ENCODE measurements at regions not wholly inside any gene's neighbourhood (a gene's known extent, or its start where the extent isn't known, plus 50 kb on each side); places are given as distances from the start of the nearest gene placed in this dataset.

DNA sequence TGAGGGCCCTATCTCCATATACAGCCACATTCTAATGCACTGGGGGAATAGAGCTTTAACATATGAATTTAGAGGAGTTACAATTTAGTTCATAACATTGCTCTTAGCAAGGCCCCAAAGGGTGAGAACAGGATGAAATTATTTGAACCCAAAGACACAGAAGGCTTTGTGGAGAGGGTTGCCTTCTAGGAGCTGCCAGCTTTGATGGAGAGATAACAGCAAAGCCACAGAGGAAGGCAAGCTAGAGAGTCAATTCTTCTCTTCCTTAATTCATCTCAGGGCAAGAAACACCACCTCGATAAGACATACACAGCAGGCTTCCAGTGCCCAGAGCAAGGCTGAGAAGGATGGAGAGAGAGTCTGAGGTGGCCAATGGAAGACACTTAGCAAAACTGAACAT, 94.8 kb upstream of the TMPRSS15 start:
- Histone ChIP-seq H3K4me1 (no peaks in the 10 kb centered on the region), H3K36me3 (ENCODE audit: control insufficient read depth, insufficient read depth, low read length) (no peaks in the 10 kb centered on the region), H3K9ac (no peak overlapping the region), H3K4me3 (ENCODE audit: low read depth, low read length) (no peak overlapping the region), H3K27me3 (ENCODE audit: control insufficient read depth, insufficient read depth, low read length) (no peaks in the 10 kb centered on the region), H3K79me2 (no peaks in the 10 kb centered on the region), H2AFZ (no peak overlapping the region), H3K9me3 (ENCODE audit: control insufficient read depth, low read length) (no peaks in the 10 kb centered on the region), H3K4me2 (ENCODE audit: low read length) (no peak overlapping the region), H3K27ac (no peak overlapping the region)
- no peak for TF ChIP-seq CTCF (IDR thresholded peaks at IDR 0.05)

DNA sequence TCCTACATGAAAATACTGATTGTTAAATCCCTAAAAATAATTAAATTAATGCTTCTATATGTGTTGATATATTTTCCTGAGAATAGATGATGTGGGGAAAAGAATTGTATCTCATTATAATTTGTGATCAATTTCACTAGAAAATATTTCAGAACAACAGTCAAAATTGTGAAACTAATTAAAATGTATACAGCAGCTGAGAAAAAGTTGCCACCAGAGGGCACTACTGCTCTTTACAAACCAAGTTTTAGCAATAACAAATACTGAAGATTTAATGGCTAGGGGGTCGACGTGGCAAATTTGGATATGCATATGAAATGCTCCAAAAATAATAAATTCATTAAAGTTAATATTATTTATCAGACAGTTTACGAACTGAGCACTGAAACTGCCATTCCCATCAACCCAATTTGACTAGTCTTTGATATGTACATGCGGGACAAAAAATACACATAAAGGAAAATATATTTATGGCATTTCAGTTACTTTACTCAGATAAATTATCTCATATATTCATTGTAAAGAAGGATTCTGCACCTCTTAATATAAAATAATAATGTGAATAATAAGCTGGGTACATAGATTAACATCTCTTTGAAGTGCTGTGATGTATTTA, 96.3 kb upstream of the TMPRSS15 start:
- Histone ChIP-seq H3K9ac (no peak overlapping the region), H3K4me2 (ENCODE audit: low read length) (no peak overlapping the region), H2AFZ (no peak overlapping the region), H3K9me3 (ENCODE audit: control insufficient read depth, low read length) (no peaks in the 10 kb centered on the region), H3K27me3 (ENCODE audit: control insufficient read depth, insufficient read depth, low read length) (no peaks in the 10 kb centered on the region), H3K36me3 (ENCODE audit: control insufficient read depth, insufficient read depth, low read length) (no peaks in the 10 kb centered on the region), H3K79me2 (no peaks in the 10 kb centered on the region), H3K27ac (no peak overlapping the region), H3K4me1 (no peaks in the 10 kb centered on the region), H3K4me3 (ENCODE audit: low read depth, low read length) (no peak overlapping the region)
- no peak for TF ChIP-seq CTCF (IDR thresholded peaks at IDR 0.05)

DNA sequence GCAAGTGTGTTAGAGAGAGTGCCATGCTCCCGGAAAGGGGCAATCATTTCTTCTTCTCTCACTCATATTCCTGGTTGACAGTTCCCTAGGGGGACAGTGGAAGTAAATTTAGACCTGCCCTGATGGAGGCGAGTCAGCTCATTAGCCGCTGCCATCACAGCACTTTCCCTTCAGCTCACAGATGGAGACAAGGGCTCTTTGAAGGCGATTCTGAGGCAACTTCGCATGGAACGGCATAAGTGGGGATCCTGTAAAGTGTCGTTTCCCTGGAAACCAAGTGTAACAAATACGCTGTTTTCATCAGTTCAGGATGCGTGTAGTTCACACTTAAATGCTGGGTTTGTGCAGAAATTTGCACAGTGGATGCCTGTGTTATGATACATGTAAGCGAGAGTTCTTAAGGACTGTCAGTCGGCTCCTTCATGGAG, 114.5 kb upstream of the TMPRSS15 start:
- no peaks in the 10 kb centered on the region for H3K36me3 ChIP-seq (ENCODE audit: control insufficient read depth, insufficient read depth, low read length)
- no peak overlapping the region for H3K9ac ChIP-seq
- no peaks in the 10 kb centered on the region for H3K79me2 ChIP-seq
- no peaks in the 10 kb centered on the region for H3K9me3 ChIP-seq (ENCODE audit: control insufficient read depth, low read length)
- no peaks in the 10 kb centered on the region for H3K4me1 ChIP-seq
- no peak overlapping the region for H2AFZ ChIP-seq
- no peak overlapping the region for H3K4me2 ChIP-seq (ENCODE audit: low read length)
- H3K27ac ChIP-seq = no peak overlapping the region
- no peak overlapping the region for H3K4me3 ChIP-seq (ENCODE audit: low read depth, low read length)
- H3K27me3 ChIP-seq (ENCODE audit: control insufficient read depth, insufficient read depth, low read length) = no peaks in the 10 kb centered on the region
- no peak for TF ChIP-seq CTCF (IDR thresholded peaks at IDR 0.05)

- Histone ChIP-seq H3K9ac (no peak overlapping the region), H3K27me3 (ENCODE audit: control insufficient read depth, insufficient read depth, low read length) (no peaks in the 10 kb centered on the region), H3K4me2 (ENCODE audit: low read length) (no peak overlapping the region), H3K36me3 (ENCODE audit: control insufficient read depth, insufficient read depth, low read length) (no peaks in the 10 kb centered on the region), H3K9me3 (ENCODE audit: control insufficient read depth, low read length) (no peaks in the 10 kb centered on the region), H3K4me3 (ENCODE audit: low read depth, low read length) (no peak overlapping the region), H2AFZ (no peak overlapping the region), H3K27ac (no peak overlapping the region), H3K79me2 (no peaks in the 10 kb centered on the region), H3K4me1 (no peaks in the 10 kb centered on the region)
- no peak for TF ChIP-seq CTCF (IDR thresholded peaks at IDR 0.05)
These were observed 117.6 kb upstream of the TMPRSS15 start for GRCh38 chr21:18521204-18521603.
